Stimulated activated CD4-positive, alpha-beta T cell treated with anti-CD3 and anti-CD28 coated beads, TNF-alpha, amount 100 ng/mL, for 1 hour (primary cell): ENCODE measurements at regions not wholly inside any gene's neighbourhood (a gene's known extent, or its start where the extent isn't known, plus 50 kb on each side); places are given as distances from the start of the nearest gene placed in this dataset.
"Not testable (repeated sequence)": the region's sequence is repeated elsewhere in the genome, so short reads cannot be mapped to it uniquely, and the experiment has no call there.

ENCODE experiments used
- DNase-seq, 3 donors: peaks; one replicate each; pipeline ENCODE4 v3.0.0-alpha.2; 2020; ENCODE audit warnings: low read depth in 3 of 3, low spot score in 1 of 3

DNA sequence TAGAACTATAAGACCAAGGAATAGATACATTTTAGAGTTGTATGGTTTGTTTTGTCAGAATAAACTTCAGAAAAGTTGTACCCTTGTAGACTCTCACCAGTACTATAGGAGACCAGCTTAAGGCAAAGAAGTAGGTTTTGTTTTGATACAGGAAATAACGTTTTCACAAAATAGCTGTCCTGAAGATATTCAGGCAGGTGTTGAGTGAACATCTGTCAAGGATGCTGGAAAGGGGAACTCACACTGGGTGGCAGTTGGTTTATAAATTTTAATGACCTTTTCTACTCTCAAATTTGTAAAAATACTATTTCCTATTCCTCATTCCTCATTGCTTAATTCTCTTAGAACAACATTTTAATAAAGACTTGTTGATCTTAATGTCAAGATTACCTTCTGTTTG lies 174.0 kb upstream of the MAN1A1 start:
- DNase-seq = no peak

- no peak for DNase-seq
Observed at GRCh38 chr6:119521251-119521650, 171.7 kb upstream of the MAN1A1 start.

GRCh38 chr6:119517428-119517827 lies 167.9 kb upstream of the MAN1A1 start:
- DNase-seq = no peak

GRCh38 chr6:119514345-119514744 lies 164.8 kb upstream of the MAN1A1 start:
- no peak for DNase-seq

DNA sequence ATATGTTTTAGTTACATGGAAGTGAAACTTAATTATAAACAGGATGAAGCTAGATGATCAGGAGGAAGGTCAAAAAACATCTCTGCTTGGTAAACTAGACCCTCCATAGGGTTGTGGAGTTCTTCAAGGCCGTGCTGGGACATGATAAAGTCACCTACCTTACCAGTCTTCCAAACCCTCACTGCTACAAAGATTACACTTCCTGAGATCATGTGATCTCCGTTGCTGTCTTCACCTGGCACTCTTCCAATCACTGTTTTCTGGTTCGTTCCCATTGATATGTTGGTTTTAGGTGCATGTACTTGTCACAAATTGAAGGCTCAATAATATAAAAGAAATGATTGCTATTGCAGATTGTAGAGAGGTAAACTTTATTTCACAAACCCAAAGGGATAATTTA lies 161.5 kb upstream of the MAN1A1 start:
- DNase-seq = no peak

GRCh38 chr6:119510246-119510645 lies 160.7 kb upstream of the MAN1A1 start:
- no peak for DNase-seq

DNA sequence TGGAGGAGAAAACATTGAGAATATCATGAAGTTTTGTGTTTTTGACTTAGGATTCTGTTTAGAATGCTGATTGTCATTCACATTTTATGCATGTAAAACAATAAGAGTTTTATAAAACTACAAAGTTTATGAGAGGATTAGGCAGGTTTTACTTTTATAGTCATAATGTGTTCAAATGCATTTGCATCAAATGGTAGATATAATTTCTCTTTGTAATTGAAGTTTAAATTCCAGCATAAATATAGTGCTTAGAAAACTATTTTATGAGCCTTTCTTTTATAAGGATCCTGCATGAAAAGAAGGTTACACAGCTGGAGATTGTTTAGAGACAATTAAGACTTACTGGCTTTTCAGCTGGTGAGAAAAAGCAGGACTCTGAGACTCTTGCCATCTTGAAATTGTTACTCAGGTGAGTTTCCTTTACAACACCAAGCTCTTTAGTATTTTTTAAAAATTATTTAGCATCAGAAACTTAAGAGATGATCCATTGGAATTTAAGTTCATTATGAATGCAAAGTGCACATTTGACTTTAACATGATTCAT lies 157.1 kb upstream of the MAN1A1 start:
- DNase-seq = no peak

DNA sequence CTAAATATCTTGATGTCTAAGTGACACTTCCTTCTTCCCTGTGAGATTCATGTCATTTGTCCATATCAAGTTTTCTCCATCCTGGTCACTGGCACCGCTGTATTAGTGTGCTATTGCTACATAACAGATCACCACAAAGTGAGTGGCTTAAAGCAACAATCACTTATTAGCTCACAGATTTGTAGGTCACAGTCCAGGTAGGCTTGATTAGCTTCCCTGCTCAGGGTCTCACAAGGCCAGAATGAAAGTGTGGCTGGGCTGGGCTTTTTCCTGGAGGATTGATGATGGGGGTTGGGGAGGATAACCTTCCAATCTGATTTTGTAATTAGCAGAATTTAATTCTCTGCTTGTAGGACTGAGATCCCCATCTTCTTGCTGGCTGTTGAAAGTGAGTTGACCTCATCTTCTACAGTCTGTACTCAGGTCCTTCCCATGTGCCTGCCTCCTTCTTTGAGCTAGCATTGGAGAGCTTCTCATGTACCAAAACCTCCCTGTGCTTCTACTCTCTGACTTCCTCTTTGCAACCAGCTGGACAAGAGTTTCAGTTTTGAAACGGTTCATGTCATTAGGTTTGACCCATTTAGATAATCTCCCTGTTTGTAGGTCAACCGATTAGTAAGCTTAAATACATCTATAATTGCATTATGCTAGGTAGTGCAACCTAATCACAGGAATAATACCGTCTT lies 152.4 kb upstream of the MAN1A1 start:
- DNase-seq = no peak

DNA sequence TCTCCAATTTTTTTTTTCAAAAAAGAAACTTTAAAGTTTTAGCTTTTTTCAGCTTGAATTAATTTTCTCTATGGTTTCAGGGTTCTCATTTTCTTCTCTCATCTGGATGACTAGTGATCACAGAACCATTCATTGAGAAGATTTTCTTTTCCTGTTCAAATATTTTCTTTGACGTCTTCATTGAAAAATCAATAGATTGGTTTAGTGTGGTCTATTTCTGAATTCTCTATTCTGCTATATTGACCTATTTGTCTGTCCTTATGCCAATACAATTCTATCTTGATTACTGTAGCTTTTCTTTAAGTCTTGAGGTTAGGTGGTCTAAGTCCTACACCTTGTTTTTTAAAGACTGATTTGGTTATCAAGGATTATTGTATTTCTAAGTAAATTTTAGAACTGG lies 150.2 kb upstream of the MAN1A1 start:
- DNase-seq = no peak

GRCh38 chr6:119497988-119498727 lies 148.6 kb upstream of the MAN1A1 start:
- no peak for DNase-seq

GRCh38 chr6:119495230-119495683 lies 145.7 kb upstream of the MAN1A1 start:
- DNase-seq = no peak

- DNase-seq = no peak
Observed at GRCh38 chr6:119493980-119494379, 144.4 kb upstream of the MAN1A1 start.

DNA sequence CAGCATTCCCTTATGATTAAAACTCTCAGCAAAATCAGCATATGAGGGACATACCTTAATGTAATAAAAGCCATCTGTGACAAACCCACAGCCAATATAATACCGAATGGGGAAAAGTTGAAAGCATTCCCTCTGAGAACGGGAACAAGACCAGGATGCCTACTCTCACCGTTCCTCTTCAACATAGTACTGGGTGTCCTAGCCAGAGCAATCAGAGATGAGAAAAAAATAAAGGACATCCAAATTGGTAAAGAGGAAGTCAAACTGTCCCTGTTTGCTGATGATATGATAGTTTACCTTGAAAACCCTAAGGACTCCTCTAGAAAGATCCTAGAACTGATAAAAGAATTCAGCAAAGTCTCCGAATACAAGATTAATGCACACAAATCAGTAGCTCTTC lies 141.6 kb upstream of the MAN1A1 start:
- not testable (repeated sequence) for DNase-seq

GRCh38 chr6:119490050-119490449 lies 140.5 kb upstream of the MAN1A1 start:
- not testable (repeated sequence) for DNase-seq

DNA sequence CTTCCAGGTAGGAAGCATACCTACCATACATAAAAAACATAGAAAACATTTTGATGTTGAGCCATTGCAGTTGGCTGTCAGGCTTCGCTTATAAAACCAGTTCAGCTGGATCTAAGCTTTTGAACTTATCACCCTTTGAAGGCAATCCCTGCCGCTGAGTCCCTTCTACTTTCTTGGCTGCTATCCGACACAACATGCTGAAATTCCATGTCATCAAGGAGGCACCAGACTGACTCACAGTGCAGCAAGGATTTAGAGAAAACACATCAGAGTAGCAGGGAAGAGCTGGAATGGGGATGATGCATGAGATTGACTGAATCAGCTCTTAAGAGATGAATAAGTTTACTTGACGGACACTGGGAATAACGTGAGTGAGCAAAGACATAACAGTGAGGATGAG lies 135.0 kb upstream of the MAN1A1 start:
- DNase-seq = no peak

- DNase-seq = no peak
Observed at GRCh38 chr6:119483908-119484307, 134.3 kb upstream of the MAN1A1 start.

GRCh38 chr6:119482850-119483285 lies 133.3 kb upstream of the MAN1A1 start:
- no peak for DNase-seq

- DNase-seq = no peak
Observed at GRCh38 chr6:119481976-119482375, 132.4 kb upstream of the MAN1A1 start.

GRCh38 chr6:119480961-119481497 lies 131.5 kb upstream of the MAN1A1 start:
- no peak for DNase-seq

DNA sequence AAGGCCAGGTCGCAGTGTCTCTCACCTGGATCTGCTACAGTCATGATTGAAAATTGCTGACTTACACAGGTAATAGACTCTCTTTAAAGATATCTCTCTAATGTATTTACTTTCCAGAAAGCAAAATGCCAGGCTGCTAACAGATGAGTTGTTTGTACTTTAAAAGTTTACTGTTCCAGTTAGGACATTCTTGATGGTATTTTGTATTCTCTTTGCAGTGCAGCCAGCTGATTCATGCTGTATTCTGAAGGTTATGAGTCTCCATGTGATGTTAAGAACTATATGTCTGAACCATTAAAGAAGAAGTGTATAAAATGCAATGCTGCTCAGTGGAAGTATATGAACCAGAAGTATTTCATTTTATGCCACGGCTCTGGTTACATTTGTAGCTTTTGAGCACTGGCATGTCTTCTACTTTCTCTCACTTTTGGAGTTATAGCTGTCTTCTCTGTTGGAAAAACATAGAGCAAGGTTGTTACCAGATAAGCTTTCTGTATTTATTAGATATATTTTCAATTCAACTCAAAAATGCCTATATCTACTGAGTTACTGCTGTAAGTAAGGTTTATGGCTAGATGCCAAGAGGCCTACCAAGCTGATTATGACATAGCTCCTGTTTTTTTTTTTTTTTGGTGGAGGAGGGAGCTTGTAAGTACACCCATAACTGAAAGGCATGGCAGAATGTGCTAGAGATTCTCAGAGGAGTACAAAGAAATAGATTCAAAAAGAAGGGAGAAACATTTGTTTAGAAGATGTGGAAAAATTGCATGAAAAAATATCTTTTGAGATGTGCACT lies 130.5 kb upstream of the MAN1A1 start:
- no peak for DNase-seq

- no peak for DNase-seq
Observed at GRCh38 chr6:119476554-119476953, 127.0 kb upstream of the MAN1A1 start.
